Neural progenitor cell (in vitro differentiated cells): ENCODE measurements at regions not wholly inside any gene's neighbourhood (a gene's known extent, or its start where the extent isn't known, plus 50 kb on each side); places are given as distances from the start of the nearest gene placed in this dataset.

Experiments
- DNase-seq: peaks from one replicate; pipeline ENCODE4 v3.0.0-alpha.2; 2016; ENCODE audit warnings: low spot score
- H2AFZ ChIP-seq: fragments of 200-600 bp; sonication (generic); replicated peaks from 2 replicates; pipeline ENCODE4 v1.6.1; 2016; ENCODE audit warnings: antibody characterized with exemption
- H3F3A ChIP-seq: fragments of 200-600 bp; sonication (generic); 2 replicates; pipeline ENCODE4 v1.6.1; 2016; ENCODE audit warnings: antibody characterized with exemption, low read depth
- H3K27ac ChIP-seq: fragments of 200-600 bp; sonication (generic); 2 replicates; pipeline ENCODE4 v1.5.1; 2016; ENCODE audit warnings: mild to moderate bottlenecking
- H3K27me3 ChIP-seq: fragments of 200-600 bp; sonication (generic); 2 replicates; pipeline ENCODE4 v1.6.1; 2016; ENCODE audit warnings: mild to moderate bottlenecking, moderate library complexity
- H3K36me3 ChIP-seq: fragments of 200-600 bp; sonication (generic); 2 replicates; pipeline ENCODE4 v1.5.1; 2016
- H3K4me1 ChIP-seq: fragments of 200-600 bp; sonication (generic); 2 replicates; pipeline ENCODE4 v1.6.1; 2016; ENCODE audit warnings: mixed run types
- H3K4me2 ChIP-seq: fragments of 200-600 bp; sonication (generic); 2 replicates; pipeline ENCODE4 v1.6.1; 2016
- H3K4me3 ChIP-seq: fragments of 200-600 bp; sonication (generic); 2 replicates; pipeline ENCODE4 v1.5.1; 2016
- H3K79me2 ChIP-seq: fragments of 200-600 bp; sonication (generic); 2 replicates; pipeline ENCODE4 v1.6.1; 2016; ENCODE audit warnings: low read depth
- H3K9ac ChIP-seq: fragments of 200-600 bp; sonication (generic); 2 replicates; pipeline ENCODE4 v1.6.1; 2016
- H3K9me3 ChIP-seq: fragments of 200-600 bp; sonication (generic); 2 replicates; pipeline ENCODE4 v1.5.1; 2016; ENCODE audit warnings: low read depth
- H4K20me1 ChIP-seq: fragments of 200-600 bp; sonication (generic); 2 replicates; pipeline ENCODE4 v1.6.1; 2016; ENCODE audit warnings: low read depth
- H3K27ac Mint-ChIP-seq: 3 replicates; pipeline ENCODE4 v1.8.0; 2021; ENCODE audit warnings: mixed read lengths
- H3K27me3 Mint-ChIP-seq: 2 replicates; pipeline ENCODE4 v1.8.0; 2022; ENCODE audit warnings: low read depth, mild to moderate bottlenecking, inconsistent platforms, moderate library complexity, mixed read lengths; ENCODE audit not compliant: insufficient read depth
- H3K36me3 Mint-ChIP-seq: 3 replicates; pipeline ENCODE4 v1.8.0; 2021; ENCODE audit warnings: mixed read lengths
- H3K4me1 Mint-ChIP-seq: 3 replicates; pipeline ENCODE4 v1.8.0; 2021; ENCODE audit warnings: mixed read lengths
- H3K4me3 Mint-ChIP-seq: 3 replicates; pipeline ENCODE4 v1.8.0; 2021; ENCODE audit warnings: mild to moderate bottlenecking, moderate library complexity, mixed read lengths
- H3K9me3 Mint-ChIP-seq: 3 replicates; pipeline ENCODE4 v1.8.0; 2020; ENCODE audit warnings: mixed read lengths
- TF ChIP-seq, protein P1 (sequence below): fragments of 200-600 bp; sonication (generic); IDR thresholded peaks from 2 replicates; pipeline ENCODE4 v1.5.1; 2017; ENCODE audit warnings: antibody characterized with exemption, mild to moderate bottlenecking

DNA sequence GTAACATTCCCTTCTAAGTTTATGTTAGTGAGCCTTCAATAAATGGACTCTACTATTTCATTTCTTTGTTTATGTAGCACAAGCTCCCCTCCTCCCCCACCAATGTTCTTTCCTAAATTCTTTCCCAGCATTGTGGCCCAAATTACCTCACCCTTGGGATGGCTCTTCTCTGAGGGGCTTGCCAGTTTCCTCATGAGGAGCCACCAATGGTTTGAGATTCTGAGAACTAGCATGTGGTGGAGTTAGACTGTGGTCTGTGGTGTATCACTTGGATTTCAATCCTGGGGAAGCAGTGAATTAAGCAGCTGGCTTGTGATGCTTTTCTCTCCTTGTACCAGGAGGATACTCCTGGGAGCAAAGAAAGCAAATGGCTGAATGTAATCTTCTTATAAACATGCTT, 50.0 kb upstream of the NPHP3 start:
- Mint-ChIP-seq H3K27me3 (peaks cover 6% of the 10 kb centered on the region), H3K36me3 (no peaks in the 10 kb centered on the region), H3K27ac (no peak overlapping the region), H3K4me1 (peaks cover 3% of the 10 kb centered on the region), H3K4me3 (no peak overlapping the region), H3K9me3 (peaks cover 4% of the 10 kb centered on the region)
- Histone ChIP-seq H4K20me1 (no peaks in the 10 kb centered on the region), H3K4me3 (no peak overlapping the region), H3K4me2 (no peak overlapping the region), H2AFZ (no peak overlapping the region), H3K27me3 (no peaks in the 10 kb centered on the region), H3F3A (no peaks in the 10 kb centered on the region), H3K27ac (no peak overlapping the region), H3K9ac (no peak overlapping the region), H3K4me1 (peaks cover 9% of the 10 kb centered on the region), H3K36me3 (no peaks in the 10 kb centered on the region), H3K9me3 (no peaks in the 10 kb centered on the region), H3K79me2 (no peaks in the 10 kb centered on the region)
- DNase-seq, result no peak
- TF ChIP-seq, protein P1, sequence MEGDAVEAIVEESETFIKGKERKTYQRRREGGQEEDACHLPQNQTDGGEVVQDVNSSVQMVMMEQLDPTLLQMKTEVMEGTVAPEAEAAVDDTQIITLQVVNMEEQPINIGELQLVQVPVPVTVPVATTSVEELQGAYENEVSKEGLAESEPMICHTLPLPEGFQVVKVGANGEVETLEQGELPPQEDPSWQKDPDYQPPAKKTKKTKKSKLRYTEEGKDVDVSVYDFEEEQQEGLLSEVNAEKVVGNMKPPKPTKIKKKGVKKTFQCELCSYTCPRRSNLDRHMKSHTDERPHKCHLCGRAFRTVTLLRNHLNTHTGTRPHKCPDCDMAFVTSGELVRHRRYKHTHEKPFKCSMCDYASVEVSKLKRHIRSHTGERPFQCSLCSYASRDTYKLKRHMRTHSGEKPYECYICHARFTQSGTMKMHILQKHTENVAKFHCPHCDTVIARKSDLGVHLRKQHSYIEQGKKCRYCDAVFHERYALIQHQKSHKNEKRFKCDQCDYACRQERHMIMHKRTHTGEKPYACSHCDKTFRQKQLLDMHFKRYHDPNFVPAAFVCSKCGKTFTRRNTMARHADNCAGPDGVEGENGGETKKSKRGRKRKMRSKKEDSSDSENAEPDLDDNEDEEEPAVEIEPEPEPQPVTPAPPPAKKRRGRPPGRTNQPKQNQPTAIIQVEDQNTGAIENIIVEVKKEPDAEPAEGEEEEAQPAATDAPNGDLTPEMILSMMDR, result no peak
